ENCODE measurements at regions not wholly inside any gene's neighbourhood (a gene's known extent, or its start where the extent isn't known, plus 50 kb on each side); places are given as distances from the start of the nearest gene placed in this dataset.

DNA sequence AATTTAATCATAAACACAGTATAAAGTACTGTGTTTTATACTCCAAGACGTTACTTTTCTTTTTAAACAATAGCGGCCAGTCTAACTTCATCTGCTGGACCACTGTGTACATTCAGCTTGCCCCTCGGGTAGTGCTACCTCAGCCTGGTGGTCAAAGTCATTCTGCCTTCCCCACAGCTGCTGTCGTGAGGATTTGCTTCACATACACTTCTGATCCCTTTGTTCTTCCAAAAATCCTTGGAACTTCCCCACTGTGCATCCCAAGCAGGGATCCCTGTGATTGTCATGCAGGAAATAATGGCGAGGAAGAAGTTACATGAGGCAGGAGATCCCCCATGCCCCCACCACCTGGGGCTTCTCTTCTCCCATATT, 234.9 kb upstream of the STARD13 start:
- Histone ChIP-seq H3K27me3 (no peaks in the 10 kb centered on the region), H3K27ac (peak overlapping the region in 1 of 4 donors; percentile 2), H3K36me3 (no peaks in the 10 kb centered on the region), H3K4me3 (no peak overlapping the region), H3K9me3 (no peaks in the 10 kb centered on the region), H3K4me1 (peaks cover 0 to 11% (median 4%) of the 10 kb centered on the region in 4 donors)
- DNase-seq (ENCODE audit: low spot score in 2 of 2) = no peak
- TF ChIP-seq, protein P1, sequence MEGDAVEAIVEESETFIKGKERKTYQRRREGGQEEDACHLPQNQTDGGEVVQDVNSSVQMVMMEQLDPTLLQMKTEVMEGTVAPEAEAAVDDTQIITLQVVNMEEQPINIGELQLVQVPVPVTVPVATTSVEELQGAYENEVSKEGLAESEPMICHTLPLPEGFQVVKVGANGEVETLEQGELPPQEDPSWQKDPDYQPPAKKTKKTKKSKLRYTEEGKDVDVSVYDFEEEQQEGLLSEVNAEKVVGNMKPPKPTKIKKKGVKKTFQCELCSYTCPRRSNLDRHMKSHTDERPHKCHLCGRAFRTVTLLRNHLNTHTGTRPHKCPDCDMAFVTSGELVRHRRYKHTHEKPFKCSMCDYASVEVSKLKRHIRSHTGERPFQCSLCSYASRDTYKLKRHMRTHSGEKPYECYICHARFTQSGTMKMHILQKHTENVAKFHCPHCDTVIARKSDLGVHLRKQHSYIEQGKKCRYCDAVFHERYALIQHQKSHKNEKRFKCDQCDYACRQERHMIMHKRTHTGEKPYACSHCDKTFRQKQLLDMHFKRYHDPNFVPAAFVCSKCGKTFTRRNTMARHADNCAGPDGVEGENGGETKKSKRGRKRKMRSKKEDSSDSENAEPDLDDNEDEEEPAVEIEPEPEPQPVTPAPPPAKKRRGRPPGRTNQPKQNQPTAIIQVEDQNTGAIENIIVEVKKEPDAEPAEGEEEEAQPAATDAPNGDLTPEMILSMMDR (IDR thresholded peaks at IDR 0.05) = no peak
- TF ChIP-seq EP300 (IDR thresholded peaks at IDR 0.05) = no peak
- no peak for TF ChIP-seq POLR2A (IDR thresholded peaks at IDR 0.05)
- 79% methylated on average over 5 of the region's 5 CpGs for WGBS, 2 donors

DNA sequence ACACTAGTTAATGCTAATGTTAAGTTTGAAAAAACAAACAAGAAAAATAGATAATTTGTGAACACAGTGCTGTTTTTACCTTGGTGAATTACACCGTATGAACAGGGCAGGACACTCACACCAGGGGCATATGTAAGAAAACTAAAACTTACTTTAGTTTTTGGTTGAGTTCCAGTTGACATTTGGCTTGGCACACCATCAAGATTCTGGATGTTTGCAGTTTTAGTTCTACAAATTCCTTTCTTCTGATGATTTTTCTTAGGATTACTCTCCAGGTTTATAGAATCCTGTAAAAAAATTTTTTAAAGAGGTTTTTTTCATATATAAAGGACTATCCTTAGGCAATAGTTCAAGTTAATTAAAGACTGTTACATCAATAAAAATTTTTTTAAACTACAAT, 238.5 kb upstream of the STARD13 start:
- H3K9me3 ChIP-seq = no peaks in the 10 kb centered on the region
- DNase-seq (ENCODE audit: low spot score in 2 of 2) = no peak
- H3K27ac ChIP-seq = peak overlapping the region in 1 of 4 donors; percentile 18
- no peak for TF ChIP-seq EP300 (IDR thresholded peaks at IDR 0.05)
- TF ChIP-seq, protein P1 (IDR thresholded peaks at IDR 0.05) = no peak
- TF ChIP-seq POLR2A (IDR thresholded peaks at IDR 0.05) = no peak
- no peak overlapping the region for H3K4me3 ChIP-seq
- peaks cover 0 to 16% (median 4%) of the 10 kb centered on the region in 4 donors for H3K4me1 ChIP-seq
- no peaks in the 10 kb centered on the region for H3K36me3 ChIP-seq
- WGBS, 2 donors = 33 to 35% methylated on average over 1 of the region's 1 CpG
- H3K27me3 ChIP-seq = no peaks in the 10 kb centered on the region

DNA sequence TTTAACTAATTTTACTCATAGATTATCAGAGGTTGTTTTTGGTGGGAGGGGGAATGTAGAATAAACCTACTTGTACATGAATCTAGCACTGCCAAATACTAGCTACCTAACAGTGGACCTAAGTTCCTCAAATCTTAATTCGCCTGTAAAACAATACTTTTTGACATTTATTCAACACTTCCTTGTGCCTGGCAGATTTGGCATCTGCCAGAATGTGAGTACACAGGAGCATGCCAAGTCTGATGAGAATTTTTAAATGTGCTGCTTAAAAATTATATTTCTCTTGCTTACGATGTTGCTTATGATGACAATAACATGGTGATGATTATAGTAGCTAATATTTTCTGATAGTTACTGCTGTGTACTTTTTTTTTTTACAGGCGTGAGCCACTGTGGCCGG, 240.2 kb upstream of the STARD13 start:
- TF ChIP-seq POLR2A (IDR thresholded peaks at IDR 0.05) (no peak), EP300 (IDR thresholded peaks at IDR 0.05) (no peak)
- TF ChIP-seq, protein P1 (IDR thresholded peaks at IDR 0.05) = no peak
- Histone ChIP-seq H3K9me3 (no peaks in the 10 kb centered on the region), H3K4me1 (peaks cover 0 to 16% (median 0%) of the 10 kb centered on the region in 4 donors), H3K4me3 (no peak overlapping the region), H3K36me3 (no peaks in the 10 kb centered on the region), H3K27me3 (no peaks in the 10 kb centered on the region), H3K27ac (no peak overlapping the region)
- DNase-seq (ENCODE audit: low spot score in 2 of 2) = no peak
- WGBS, 2 donors = 43 to 45% methylated on average over 4 of the region's 4 CpGs

- no peak for TF ChIP-seq POLR2A (IDR thresholded peaks at IDR 0.05)
- TF ChIP-seq, protein P1 (IDR thresholded peaks at IDR 0.05) = no peak
- TF ChIP-seq EP300 (IDR thresholded peaks at IDR 0.05) = no peak
- DNase-seq (ENCODE audit: low spot score in 2 of 2) = no peak
- H3K4me3 ChIP-seq = no peak overlapping the region
- no peaks in the 10 kb centered on the region for H3K27me3 ChIP-seq
- no peaks in the 10 kb centered on the region for H3K9me3 ChIP-seq
- WGBS, 2 donors = 86 to 87% methylated on average over 3 of the region's 3 CpGs
- H3K4me1 ChIP-seq = peaks cover 0 to 16% (median 0%) of the 10 kb centered on the region in 4 donors
- no peaks in the 10 kb centered on the region for H3K36me3 ChIP-seq
- no peak overlapping the region for H3K27ac ChIP-seq
Measured at GRCh38 chr13:33526718-33527117, 241.2 kb upstream of the STARD13 start.

DNA sequence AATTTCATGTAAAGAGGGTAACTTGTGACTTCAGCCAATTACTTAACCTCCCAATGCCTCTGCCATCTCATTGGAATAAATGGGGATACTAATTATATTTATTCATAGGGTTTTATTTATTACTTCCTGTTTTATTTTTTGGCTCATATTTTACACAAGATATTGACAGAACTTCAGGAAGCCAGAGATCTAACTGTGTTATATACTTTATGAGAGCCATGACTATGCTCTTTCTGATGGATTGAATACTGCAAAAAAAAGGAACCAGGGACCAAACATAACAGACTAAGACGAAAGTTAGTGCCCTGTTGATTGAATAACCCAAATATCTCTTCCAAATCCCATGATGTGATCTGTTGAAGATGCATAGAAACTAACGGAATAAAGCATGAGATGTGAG, 243.3 kb upstream of the STARD13 start:
- H3K27ac ChIP-seq = no peak overlapping the region
- no peak overlapping the region for H3K4me3 ChIP-seq
- WGBS, 2 donors = 84 to 87% methylated on average over 2 of the region's 2 CpGs
- H3K27me3 ChIP-seq = no peaks in the 10 kb centered on the region
- DNase-seq (ENCODE audit: low spot score in 2 of 2) = no peak
- no peaks in the 10 kb centered on the region for H3K36me3 ChIP-seq
- H3K9me3 ChIP-seq = no peaks in the 10 kb centered on the region
- TF ChIP-seq POLR2A (IDR thresholded peaks at IDR 0.05) (no peak), EP300 (IDR thresholded peaks at IDR 0.05) (no peak)
- TF ChIP-seq, protein P1 (IDR thresholded peaks at IDR 0.05) = no peak
- H3K4me1 ChIP-seq = peaks cover 0 to 15% (median 0%) of the 10 kb centered on the region in 4 donors
